IMR-90 (cell line): ENCODE measurements at regions not wholly inside any gene's neighbourhood (a gene's known extent, or its start where the extent isn't known, plus 50 kb on each side); places are given as distances from the start of the nearest gene placed in this dataset.

Experiments used
- ATAC-seq: fragments of 200-7000 bp; cut with Tn5 transposase; 2 replicates; pipeline ENCODE4 v1.9.1; 2020; ENCODE audit warnings: low read depth, mild to moderate bottlenecking, moderate library complexity
- BruUV-seq: library from RNA; stranded (reverse); fragments of 400-500 nt; replicated peaks from 2 replicates; lab custom pipeline; 2021; lab: Mats Ljungman, UMichigan
- CTCF ChIA-PET: fragments of 300-600 bp; formaldehyde crosslinking; extraction: SDS; loops from one replicate; lab custom pipeline; 2021; ENCODE audit warnings: antibody characterized with exemption; lab: Yijun Ruan, JAX
- POLR2A ChIA-PET: fragments of 300-600 bp; sonication (Branson Sonifier 250); formaldehyde crosslinking; loops from one replicate; lab custom pipeline; 2022; ENCODE audit warnings: antibody characterized with exemption; ENCODE audit not compliant: unreplicated experiment; lab: Charles Lee
- DNase-seq: peaks from one replicate; pipeline ENCODE4 v3.0.0; 2013
- H2AFZ ChIP-seq: replicated peaks from 2 replicates; pipeline ENCODE3; 2013; ENCODE audit warnings: low read length, mild to moderate bottlenecking; ENCODE audit not compliant: poor library complexity
- H2AK5ac ChIP-seq: 2 replicates; pipeline ENCODE4 v1.6.1; 2013; ENCODE audit warnings: low read depth, low read length, inconsistent platforms
- H2AK9ac ChIP-seq: replicated peaks from 2 replicates; pipeline ENCODE3; 2013; ENCODE audit warnings: mild to moderate bottlenecking, low read depth, low read length, moderate library complexity; ENCODE audit not compliant: poor library complexity
- H2BK120ac ChIP-seq: 2 replicates; pipeline ENCODE4 v1.6.1; 2013; ENCODE audit warnings: low read depth, low read length, inconsistent platforms
- H2BK15ac ChIP-seq: 3 replicates; pipeline ENCODE4 v1.6.1; 2013; ENCODE audit warnings: low read depth, low read length, inconsistent platforms
- H2BK20ac ChIP-seq: 2 replicates; pipeline ENCODE4 v1.6.1; 2013; ENCODE audit warnings: low read depth, mild to moderate bottlenecking, inconsistent platforms, low read length, moderate library complexity
- H2BK5ac ChIP-seq: 2 replicates; pipeline ENCODE4 v1.6.1; 2013; ENCODE audit warnings: mild to moderate bottlenecking, low read depth, low read length, inconsistent platforms; ENCODE audit not compliant: poor library complexity, severe bottlenecking
- H3K14ac ChIP-seq: replicated peaks from 2 replicates; pipeline ENCODE4 v1.6.1; 2013; ENCODE audit warnings: low read depth, low read length, inconsistent platforms
- H3K18ac ChIP-seq: 2 replicates; pipeline ENCODE4 v1.6.1; 2013; ENCODE audit warnings: low read depth, low read length, control low read depth
- H3K23ac ChIP-seq: 2 replicates; pipeline ENCODE4 v1.6.1; 2013; ENCODE audit warnings: low read depth, low read length, inconsistent platforms
- H3K27ac ChIP-seq: 2 replicates; pipeline ENCODE4 v1.5.1; 2013; ENCODE audit warnings: mild to moderate bottlenecking, control low read depth, low read length; ENCODE audit not compliant: insufficient read depth
- H3K27me3 ChIP-seq: 2 replicates; pipeline ENCODE4 v1.6.1; 2013; ENCODE audit warnings: low read length; ENCODE audit not compliant: control insufficient read depth, insufficient read depth
- H3K36me3 ChIP-seq: 2 replicates; pipeline ENCODE4 v1.6.1; 2013; ENCODE audit warnings: low read length, mixed read lengths; ENCODE audit not compliant: control insufficient read depth, insufficient read depth
- H3K4ac ChIP-seq: 2 replicates; pipeline ENCODE4 v1.6.1; 2013; ENCODE audit warnings: low read depth, low read length, inconsistent platforms
- H3K4me1 ChIP-seq: 2 replicates; pipeline ENCODE4 v1.6.1; 2013; ENCODE audit warnings: low read length, mixed read lengths; ENCODE audit not compliant: control insufficient read depth, insufficient read depth
- H3K4me2 ChIP-seq: 2 replicates; pipeline ENCODE4 v1.6.1; 2013; ENCODE audit warnings: low read depth, mild to moderate bottlenecking, control low read depth, low read length, moderate library complexity
- H3K4me3 ChIP-seq: 2 replicates; pipeline ENCODE4 v1.5.1; 2013; ENCODE audit warnings: low read depth, mild to moderate bottlenecking, control low read depth, low read length, moderate library complexity; ENCODE audit not compliant: insufficient read depth
- H3K56ac ChIP-seq: 2 replicates; pipeline ENCODE4 v1.6.1; 2013; ENCODE audit warnings: low read length, inconsistent platforms; ENCODE audit not compliant: insufficient read depth; ENCODE audit errors: extremely low read depth
- H3K79me1 ChIP-seq, 2 experiments: 2 replicates each; pipeline ENCODE4 v1.6.1; 2013; ENCODE audit warnings: low read length in 2 of 2, inconsistent platforms in 1 of 2, low read depth in 1 of 2
- H3K9ac ChIP-seq: 2 replicates; pipeline ENCODE4 v1.6.1; 2013; ENCODE audit warnings: low read depth, low read length, control low read depth
- H3K9me1 ChIP-seq: 2 replicates; pipeline ENCODE4 v1.6.1; 2013; ENCODE audit warnings: low read length, inconsistent platforms; ENCODE audit not compliant: insufficient read depth
- H3K9me3 ChIP-seq: 2 replicates; pipeline ENCODE4 v1.6.1; 2013; ENCODE audit warnings: low read length; ENCODE audit not compliant: control insufficient read depth, insufficient read depth
- H4K20me1 ChIP-seq: 2 replicates; pipeline ENCODE4 v1.6.1; 2013; ENCODE audit warnings: low read length, inconsistent platforms; ENCODE audit not compliant: insufficient read depth
- H4K5ac ChIP-seq: 2 replicates; pipeline ENCODE4 v1.6.1; 2013; ENCODE audit warnings: mild to moderate bottlenecking, low read depth, low read length, control low read depth
- H4K8ac ChIP-seq, 2 experiments: 2 replicates each; pipeline ENCODE4 v1.6.1; 2013; ENCODE audit warnings: low read depth in 2 of 2, low read length in 2 of 2, control low read depth in 1 of 2, inconsistent platforms in 1 of 2
- H4K91ac ChIP-seq: 2 replicates; pipeline ENCODE4 v1.6.1; 2013; ENCODE audit warnings: low read depth, low read length, inconsistent platforms; ENCODE audit not compliant: insufficient read depth
- ELK1 ChIP-seq: fragments of 150-350 bp; IDR thresholded peaks from 2 replicates; pipeline ENCODE4 v1.6.1; 2016; ENCODE audit warnings: low read depth, mild to moderate bottlenecking, low read length, moderate library complexity, borderline replicate concordance
- RAD21 ChIP-seq: IDR thresholded peaks from 2 replicates; pipeline ENCODE4 v1.6.1; 2012; ENCODE audit warnings: low read length, improper control_type of control experiment
- WGBS, 2 experiments: methylation state at CpG; one replicate each; pipeline versions ENCODE4 v1.1.5 to v1.1.7; 2013; ENCODE audit warnings: missing lambda C conversion rate in 2 of 2; ENCODE audit not compliant: insufficient read length in 1 of 2; ENCODE audit errors: extremely low coverage in 2 of 2; 5-methylcytosine and 5-hydroxymethylcytosine counted together
- dilution Hi-C: fragments of 300-500 bp; cut with HindIII; formaldehyde crosslinking; loops from one replicate; pipeline ENCODE4 v1.14.3; 2018; ENCODE audit warnings: low sequenced_read_pairs; ENCODE audit not compliant: unreplicated experiment
- in situ Hi-C: fragments of 300-500 bp; cut with MboI; formaldehyde crosslinking; loops from 3 replicates; pipeline ENCODE4 v1.14.3; 2019; ENCODE audit warnings: low sequenced_read_pairs, inconsistent platforms, mixed read lengths
- intact Hi-C: fragments of 100-400 bp; cut with micrococcal nuclease; formaldehyde crosslinking; loops from 2 replicates; pipeline ENCODE4 v1.10.0; 2022

GRCh38 chr6:48610846-48611245 lies 499.8 kb upstream of the PTCHD4 start:
- no peak overlapping the region for H3K4me3 ChIP-seq
- H3K79me1 ChIP-seq: no peaks in the 10 kb centered on the region
- CTCF ChIA-PET: no interaction called here
- whole genome bisulfite sequencing, 2 experiments: no CpG with 5 or more reads among the region's 1 CpG
- TF ChIP-seq ELK1 (no peak), RAD21 (no peak)
- no peaks in the 10 kb centered on the region for H3K4me1 ChIP-seq
- H2AK5ac ChIP-seq: no peak overlapping the region
- no peak overlapping the region for H3K4me2 ChIP-seq
- H3K36me3 ChIP-seq: no peaks in the 10 kb centered on the region
- no peak overlapping the region for H3K14ac ChIP-seq
- H3K9me1 ChIP-seq: no peaks in the 10 kb centered on the region
- H3K27ac ChIP-seq: no peak overlapping the region
- H3K18ac ChIP-seq: no peak overlapping the region
- no TSS peak for BruUV-seq
- H3K4ac ChIP-seq: no peak overlapping the region
- no peak overlapping the region for H2AFZ ChIP-seq
- no peak for ATAC-seq
- H3K23ac ChIP-seq: no peak overlapping the region
- DNase-seq: peak; percentile 18
- H2AK9ac ChIP-seq: no peak overlapping the region
- H3K56ac ChIP-seq: no peak overlapping the region
- no peak overlapping the region for H4K8ac ChIP-seq
- H2BK15ac ChIP-seq: no peak overlapping the region
- H3K9ac ChIP-seq: no peak overlapping the region
- no peaks in the 10 kb centered on the region for H4K20me1 ChIP-seq
- dilution Hi-C loops (no loop called here), in situ Hi-C loops (no loop called here), intact Hi-C loops (no loop called here)
- no peaks in the 10 kb centered on the region for H3K9me3 ChIP-seq
- H2BK5ac ChIP-seq: no peak overlapping the region
- no peak overlapping the region for H4K5ac ChIP-seq
- no peak overlapping the region for H2BK20ac ChIP-seq
- no peaks in the 10 kb centered on the region; the same call in 1 of the 2 replicates for H3K27me3 ChIP-seq
- no peak overlapping the region for H2BK120ac ChIP-seq
- H4K91ac ChIP-seq: no peak overlapping the region
- POLR2A ChIA-PET: no interaction called here
